Naive thymus-derived CD4-positive, alpha-beta T cell (primary cell): ENCODE measurements at regions not wholly inside any gene's neighbourhood (a gene's known extent, or its start where the extent isn't known, plus 50 kb on each side); places are given as distances from the start of the nearest gene placed in this dataset.

Experiments used
- ATAC-seq: fragments of 150-1000 bp; cut with Tn5 transposase; 2 replicates; pipeline ENCODE4 v1.10.0; 2021; ENCODE audit warnings: mild to moderate bottlenecking, moderate library complexity
- CTCF ChIA-PET: fragments of 350-600 bp; sonication (Branson Sonifier 250); formaldehyde crosslinking; loops from one replicate; lab custom pipeline; 2021; ENCODE audit warnings: antibody characterized with exemption; lab: Charles Lee
- POLR2A ChIA-PET: fragments of 350-600 bp; sonication (Branson Sonifier 250); formaldehyde crosslinking; loops from one replicate; lab custom pipeline; 2021; ENCODE audit warnings: antibody characterized with exemption, inconsistent platforms; lab: Charles Lee
- DNase-seq, 9 donors: peaks; one replicate each; pipeline versions ENCODE4 v3.0.0 to v3.0.0-alpha.2; 2020 to 2022; ENCODE audit warnings: mixed read lengths in 1 of 9
- H3K27ac ChIP-seq: one replicate; pipeline ENCODE4 v1.7.0; 2013; ENCODE audit warnings: mild to moderate bottlenecking, low read depth, low read length, moderate library complexity
- H3K27me3 ChIP-seq, 2 donors: one replicate each; pipeline ENCODE4 v1.7.0; 2013; ENCODE audit warnings: low read length in 2 of 2, mild to moderate bottlenecking in 2 of 2, moderate library complexity in 2 of 2; ENCODE audit not compliant: control insufficient read depth in 2 of 2, insufficient read depth in 2 of 2
- H3K36me3 ChIP-seq, 3 experiments: 1 replicate in 2 of 3; 2 replicates in 1 of 3; pipeline ENCODE4 v1.7.0; 2013; ENCODE audit warnings: low read length in 3 of 3, mild to moderate bottlenecking in 3 of 3, moderate library complexity in 1 of 3; ENCODE audit not compliant: insufficient read depth in 3 of 3, control insufficient read depth in 2 of 3
- H3K4me1 ChIP-seq, 2 donors: one replicate each; pipeline ENCODE4 v1.7.0; 2013; ENCODE audit warnings: low read length in 2 of 2, mild to moderate bottlenecking in 2 of 2, moderate library complexity in 1 of 2; ENCODE audit not compliant: control insufficient read depth in 2 of 2, insufficient read depth in 2 of 2
- H3K4me3 ChIP-seq: 2 replicates; pipeline ENCODE4 v1.7.0; 2013; ENCODE audit warnings: mild to moderate bottlenecking, low read length
- H3K9me3 ChIP-seq, 3 experiments: 1 replicate in 2 of 3; 2 replicates in 1 of 3; pipeline ENCODE4 v1.7.0; 2013; ENCODE audit warnings: low read length in 3 of 3; ENCODE audit not compliant: control insufficient read depth in 2 of 3
- H3K27ac Mint-ChIP-seq, 9 donors: one replicate each; pipeline ENCODE4 v1.8.0; 2020 to 2022; ENCODE audit warnings: mixed read lengths in 9 of 9, mild to moderate bottlenecking in 8 of 9, moderate library complexity in 5 of 9, inconsistent platforms in 2 of 9
- H3K27me3 Mint-ChIP-seq, 5 donors: one replicate each; pipeline ENCODE4 v1.8.0; 2021 to 2022; ENCODE audit warnings: mixed read lengths in 5 of 5, mild to moderate bottlenecking in 1 of 5
- H3K36me3 Mint-ChIP-seq, 5 donors: one replicate each; pipeline ENCODE4 v1.8.0; 2020 to 2022; ENCODE audit warnings: mixed read lengths in 5 of 5, mild to moderate bottlenecking in 3 of 5, inconsistent platforms in 1 of 5
- H3K4me1 Mint-ChIP-seq, 7 donors: one replicate each; pipeline ENCODE4 v1.8.0; 2020 to 2022; ENCODE audit warnings: mixed read lengths in 7 of 7, mild to moderate bottlenecking in 3 of 7, inconsistent platforms in 1 of 7
- H3K4me3 Mint-ChIP-seq, 10 donors: one replicate each; pipeline ENCODE4 v1.8.0; 2020 to 2022; ENCODE audit warnings: mild to moderate bottlenecking in 10 of 10, mixed read lengths in 10 of 10, moderate library complexity in 6 of 10, inconsistent platforms in 2 of 10
- H3K9me3 Mint-ChIP-seq, 11 donors: one replicate each; pipeline ENCODE4 v1.8.0; 2020 to 2022; ENCODE audit warnings: mixed read lengths in 11 of 11, mild to moderate bottlenecking in 4 of 11, inconsistent platforms in 1 of 11, moderate library complexity in 1 of 11
- intact Hi-C, 2 donors: fragments of 100-400 bp; cut with micrococcal nuclease; formaldehyde crosslinking; loops; one replicate each; pipeline ENCODE4 v1.15.1; 2023

- no peak overlapping the region for H3K4me3 ChIP-seq
- no peak for ATAC-seq
- H3K36me3 ChIP-seq, result no peaks in the 10 kb centered on the region
- Mint-ChIP-seq H3K4me3 (no peak overlapping the region), H3K27me3 (peaks cover 0 to 13% (median 0%) of the 10 kb centered on the region in 5 donors), H3K27ac (no peak overlapping the region), H3K36me3 (no peaks in the 10 kb centered on the region), H3K4me1 (no peaks in the 10 kb centered on the region), H3K9me3 (peaks cover 0 to 6% (median 0%) of the 10 kb centered on the region in 11 donors)
- intact Hi-C loops, result loop anchor here (5.0 kb wide), 2 partner anchors 227 to 362 kb away; no protein-coding TSS in a partner anchor
- ChIA-PET CTCF (no interaction called here), POLR2A (no interaction called here)
- H3K9me3 ChIP-seq, result no peaks in the 10 kb centered on the region
- DNase-seq, result peak in 4 of 9 donors; percentile 1 to 18 (median 2)
- no peaks in the 10 kb centered on the region for H3K4me1 ChIP-seq
- H3K27me3 ChIP-seq, result no peaks in the 10 kb centered on the region
- H3K27ac ChIP-seq, result no peak overlapping the region
These were observed 73.3 kb downstream of the TASL start for GRCh38 chrX:30504309-30504708.

GRCh38 chrX:30495468-30495867 is 82.1 kb downstream of the TASL start:
- POLR2A ChIA-PET, result no interaction called here
- no peaks in the 10 kb centered on the region for H3K4me1 ChIP-seq
- H3K27ac ChIP-seq, result no peak overlapping the region
- no peaks in the 10 kb centered on the region for H3K36me3 Mint-ChIP-seq
- CTCF ChIA-PET, result no interaction called here
- H3K27ac Mint-ChIP-seq, result no peak overlapping the region
- no peaks in the 10 kb centered on the region for H3K9me3 ChIP-seq
- H3K4me1 Mint-ChIP-seq, result no peaks in the 10 kb centered on the region
- H3K27me3 ChIP-seq, result no peaks in the 10 kb centered on the region
- DNase-seq (no peak), ATAC-seq (no peak)
- peaks cover 0 to 3% (median 0%) of the 10 kb centered on the region in 5 donors for H3K27me3 Mint-ChIP-seq
- H3K4me3 ChIP-seq, result no peak overlapping the region
- intact Hi-C loops, result no loop called here
- H3K4me3 Mint-ChIP-seq, result no peak overlapping the region
- H3K36me3 ChIP-seq, result no peaks in the 10 kb centered on the region
- peaks cover 0 to under 1% (median 0%) of the 10 kb centered on the region in 11 donors for H3K9me3 Mint-ChIP-seq

GRCh38 chrX:30493348-30493747 is 84.2 kb downstream of the TASL start:
- H3K27me3 Mint-ChIP-seq, result peaks cover 0 to 3% (median 0%) of the 10 kb centered on the region in 5 donors
- POLR2A ChIA-PET, result no interaction called here
- DNase-seq (no peak), ATAC-seq (no peak)
- no peak overlapping the region for H3K4me3 Mint-ChIP-seq
- no peaks in the 10 kb centered on the region for H3K9me3 ChIP-seq
- H3K27ac ChIP-seq, result no peak overlapping the region
- H3K27me3 ChIP-seq, result no peaks in the 10 kb centered on the region
- CTCF ChIA-PET, result no interaction called here
- no peaks in the 10 kb centered on the region for H3K4me1 Mint-ChIP-seq
- no peaks in the 10 kb centered on the region for H3K36me3 ChIP-seq
- no peaks in the 10 kb centered on the region for H3K9me3 Mint-ChIP-seq
- no peaks in the 10 kb centered on the region for H3K36me3 Mint-ChIP-seq
- H3K27ac Mint-ChIP-seq, result no peak overlapping the region
- intact Hi-C loops, result no loop called here
- no peaks in the 10 kb centered on the region for H3K4me1 ChIP-seq
- H3K4me3 ChIP-seq, result no peak overlapping the region

DNA sequence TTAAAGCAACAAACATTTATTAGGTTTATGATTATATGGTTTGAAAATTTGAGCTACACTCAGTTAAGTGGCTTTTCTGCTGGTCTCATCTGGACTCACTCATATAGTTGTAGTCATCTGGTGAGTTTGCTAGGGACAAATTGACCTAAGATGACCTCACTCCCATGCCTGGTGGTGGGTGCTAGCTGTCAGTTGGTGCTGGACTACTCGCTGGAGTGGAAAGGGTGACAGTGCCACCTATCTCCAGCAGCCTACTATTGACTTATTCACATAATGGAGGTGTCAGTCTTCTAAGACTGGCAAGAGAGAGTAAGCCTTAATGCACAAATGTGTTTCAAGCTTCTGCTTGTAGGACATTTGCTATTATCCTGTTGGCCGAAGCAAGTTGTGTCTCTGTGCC is 88.2 kb downstream of the TASL start:
- H3K27me3 Mint-ChIP-seq, result no peaks in the 10 kb centered on the region
- no peak overlapping the region for H3K27ac Mint-ChIP-seq
- H3K4me3 Mint-ChIP-seq, result no peak overlapping the region
- DNase-seq (no peak), ATAC-seq (no peak)
- Histone ChIP-seq H3K36me3 (no peaks in the 10 kb centered on the region), H3K27ac (no peak overlapping the region), H3K4me1 (no peaks in the 10 kb centered on the region), H3K9me3 (no peaks in the 10 kb centered on the region), H3K4me3 (no peak overlapping the region), H3K27me3 (no peaks in the 10 kb centered on the region)
- intact Hi-C loops, result no loop called here
- H3K36me3 Mint-ChIP-seq, result no peaks in the 10 kb centered on the region
- CTCF ChIA-PET, result no interaction called here
- no peaks in the 10 kb centered on the region for H3K4me1 Mint-ChIP-seq
- H3K9me3 Mint-ChIP-seq, result peaks cover 0 to 5% (median 0%) of the 10 kb centered on the region in 11 donors
- POLR2A ChIA-PET, result no interaction called here

DNA sequence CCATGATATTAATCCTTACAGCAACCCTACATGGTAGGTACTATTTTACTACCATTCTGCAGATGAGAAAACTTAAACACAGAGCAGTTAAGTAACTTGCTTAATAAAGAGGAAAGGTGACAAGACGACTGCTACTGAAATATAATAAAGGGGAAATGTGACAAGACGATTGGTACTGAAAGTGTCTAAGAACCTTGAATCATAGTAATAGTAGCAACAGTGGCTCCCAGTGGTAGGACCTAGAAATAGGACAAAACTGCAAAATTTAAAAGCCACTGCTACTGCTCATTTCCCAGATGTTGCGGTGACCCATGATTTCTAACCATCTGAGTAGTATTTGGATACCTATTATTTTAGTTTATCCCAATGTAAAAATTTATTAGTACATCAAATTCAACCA is 89.5 kb downstream of the TASL start:
- Mint-ChIP-seq H3K27ac (no peak overlapping the region), H3K27me3 (no peaks in the 10 kb centered on the region), H3K4me3 (no peak overlapping the region), H3K36me3 (no peaks in the 10 kb centered on the region), H3K9me3 (peaks cover 0 to 5% (median 0%) of the 10 kb centered on the region in 11 donors), H3K4me1 (no peaks in the 10 kb centered on the region)
- no peak for ATAC-seq
- Histone ChIP-seq H3K27me3 (no peaks in the 10 kb centered on the region), H3K4me1 (no peaks in the 10 kb centered on the region), H3K4me3 (no peak overlapping the region), H3K27ac (no peak overlapping the region), H3K36me3 (no peaks in the 10 kb centered on the region), H3K9me3 (no peaks in the 10 kb centered on the region)
- intact Hi-C loops, result no loop called here
- no peak for DNase-seq
- CTCF ChIA-PET, result no interaction called here
- POLR2A ChIA-PET, result no interaction called here

DNA sequence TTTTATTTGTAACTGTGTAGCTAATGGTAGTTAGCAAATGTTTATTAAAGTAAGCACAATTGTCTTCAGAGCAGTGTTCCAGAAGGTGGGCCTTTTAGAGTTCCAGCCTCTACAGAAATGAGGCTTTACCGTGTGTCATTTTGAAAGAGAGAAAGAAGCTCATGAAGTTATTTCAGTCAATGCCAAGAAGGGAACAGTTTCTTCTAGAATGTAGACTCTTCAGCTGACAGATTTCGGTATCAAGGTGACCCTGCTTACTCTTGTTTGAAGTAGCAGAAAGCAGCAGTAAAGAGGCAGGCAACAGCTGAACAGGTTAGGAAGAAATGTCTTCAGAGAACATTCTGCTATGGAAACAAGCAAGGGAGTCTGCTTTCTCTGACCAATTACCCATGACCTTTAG is 93.6 kb downstream of the TASL start:
- Mint-ChIP-seq H3K27me3 (no peaks in the 10 kb centered on the region), H3K9me3 (peaks cover 0 to 5% (median 0%) of the 10 kb centered on the region in 11 donors), H3K4me1 (no peaks in the 10 kb centered on the region), H3K4me3 (no peak overlapping the region), H3K36me3 (no peaks in the 10 kb centered on the region), H3K27ac (no peak overlapping the region)
- intact Hi-C loops, result no loop called here
- Histone ChIP-seq H3K4me3 (no peak overlapping the region), H3K27ac (no peak overlapping the region), H3K27me3 (no peaks in the 10 kb centered on the region), H3K36me3 (no peaks in the 10 kb centered on the region), H3K4me1 (no peaks in the 10 kb centered on the region), H3K9me3 (no peaks in the 10 kb centered on the region)
- no peak for DNase-seq
- ATAC-seq, result no peak
- POLR2A ChIA-PET, result no interaction called here
- CTCF ChIA-PET, result no interaction called here

- Mint-ChIP-seq H3K4me1 (no peaks in the 10 kb centered on the region), H3K27me3 (peaks cover 0 to 6% (median 4%) of the 10 kb centered on the region in 5 donors), H3K9me3 (peaks cover 0 to 3% (median 0%) of the 10 kb centered on the region in 11 donors), H3K4me3 (no peak overlapping the region), H3K27ac (no peak overlapping the region), H3K36me3 (no peaks in the 10 kb centered on the region)
- no peak overlapping the region for H3K27ac ChIP-seq
- intact Hi-C loops, result no loop called here
- H3K4me3 ChIP-seq, result no peak overlapping the region
- H3K36me3 ChIP-seq, result no peaks in the 10 kb centered on the region
- H3K4me1 ChIP-seq, result no peaks in the 10 kb centered on the region
- ATAC-seq (no peak), DNase-seq (no peak)
- H3K9me3 ChIP-seq, result no peaks in the 10 kb centered on the region
- CTCF ChIA-PET, result no interaction called here
- POLR2A ChIA-PET, result no interaction called here
- H3K27me3 ChIP-seq, result no peaks in the 10 kb centered on the region
These were observed 109.1 kb downstream of the TASL start for GRCh38 chrX:30468471-30468870.
